ENCODE measurements at regions not wholly inside any gene's neighbourhood (a gene's known extent, or its start where the extent isn't known, plus 50 kb on each side); places are given as distances from the start of the nearest gene placed in this dataset.
A peak's percentile ranks its signal among the peaks of the same experiment; 100 is the strongest.

GRCh38 chr18:22018366-22018765, 151.0 kb upstream of the GATA6 start (continued):
- no peak for TF ChIP-seq NFAT5 (CRISPR knock-in tag; IDR thresholded peaks at IDR 0.05)
- 0 out of 2 replicates have a peak, but pooled peaks have one; percentile 19 for TF ChIP-seq TAF1 (CRISPR knock-in tag; IDR thresholded peaks at IDR 0.05)

- ATAC-seq: no peak
- CTCF ChIA-PET (ENCODE audit: low intra/inter-chr PET ratio, low total read pairs): no interaction called here
- no TSS peak for BruUV-seq (replicated peaks)
- no peak overlapping the region for H3K27ac ChIP-seq (ENCODE audit: extremely low read length, insufficient read depth, low read length)
- no peak overlapping the region for H3K9ac ChIP-seq (ENCODE audit: insufficient read depth, low read depth, low read length)
- in situ Hi-C loops (cut with HindIII; ENCODE audit: extremely low pct_ligation_motif_present, low pct_unique_long_range_greater_than_20kb) (no loop called here), intact Hi-C loops (cut with micrococcal nuclease; ENCODE audit: unreplicated experiment) (no loop called here)
- no peaks in the 10 kb centered on the region for H3K36me3 ChIP-seq (replicated peaks in 1 of 2; ENCODE audit: control insufficient read depth in 1 of 2, insufficient read depth in 2 of 2, low read length in 2 of 2)
- H3K9me3 ChIP-seq (ENCODE audit: low read length): no peaks in the 10 kb centered on the region
- DNase-seq (ENCODE audit: low spot score): no peak
- WGBS (ENCODE audit: low lambda C conversion rate): 89% methylated on average over 5 of the region's 5 CpGs
- peaks cover 56% of the 10 kb centered on the region for H3K4me1 ChIP-seq (ENCODE audit: insufficient read depth, low read length)
- H3K4me3 ChIP-seq (replicated peaks in 1 of 3; ENCODE audit: insufficient read depth in 1 of 3, low read depth in 2 of 3, low read length in 3 of 3): no peak overlapping the region
- H4K20me1 ChIP-seq (ENCODE audit: insufficient read depth, low read length): no peaks in the 10 kb centered on the region
- H3K27me3 ChIP-seq (ENCODE audit: control insufficient read depth in 1 of 2, insufficient read depth in 2 of 2, low read length in 2 of 2): no peaks in the 10 kb centered on the region
- POLR2A ChIA-PET: no interaction called here
- no peak overlapping the region for H2AFZ ChIP-seq (ENCODE audit: low read length)
- FAIRE-seq: no peak
- H3K4me2 ChIP-seq (ENCODE audit: low read depth, low read length): no peak overlapping the region
- H3K79me2 ChIP-seq (ENCODE audit: insufficient read depth, low read length): no peaks in the 10 kb centered on the region
- no peak for TF ChIP-seq KLF12 (CRISPR knock-in tag; IDR thresholded peaks at IDR 0.05; ENCODE audit: borderline replicate concordance)
- no peak for TF ChIP-seq PHF8 (CRISPR knock-in tag; IDR thresholded peaks at IDR 0.05)
- no peak for TF ChIP-seq SOX5 (CRISPR knock-in tag; IDR thresholded peaks at IDR 0.05; ENCODE audit: borderline replicate concordance)
- no peak for TF ChIP-seq MXD4 (CRISPR knock-in tag; IDR thresholded peaks at IDR 0.05)
- no peak for TF ChIP-seq NR0B2 (CRISPR knock-in tag; IDR thresholded peaks at IDR 0.05)
- TF ChIP-seq THAP9 (CRISPR knock-in tag; IDR thresholded peaks at IDR 0.05; ENCODE audit: borderline replicate concordance): no peak
- no peak for TF ChIP-seq ZNF547 (CRISPR knock-in tag; IDR thresholded peaks at IDR 0.05)
- TF ChIP-seq DR1 (CRISPR knock-in tag; IDR thresholded peaks at IDR 0.05): no peak
- TF ChIP-seq BORCS8-MEF2B (CRISPR knock-in tag; IDR thresholded peaks at IDR 0.05): no peak
- no peak for TF ChIP-seq ZNF350 (CRISPR knock-in tag; IDR thresholded peaks at IDR 0.05; ENCODE audit: borderline replicate concordance, low read depth)
- no peak for TF ChIP-seq NCOR1 (IDR thresholded peaks at IDR 0.05; ENCODE audit: borderline replicate concordance, low read length)
- no peak for TF ChIP-seq MAF1 (CRISPR knock-in tag; IDR thresholded peaks at IDR 0.05; ENCODE audit: borderline replicate concordance)
- TF ChIP-seq HMG20A (CRISPR knock-in tag; IDR thresholded peaks at IDR 0.05; ENCODE audit: borderline replicate concordance): no peak
- no peak for TF ChIP-seq ZNF234 (CRISPR knock-in tag; conservative IDR thresholded peaks at IDR 0.05)
Measured at GRCh38 chr18:22019193-22019592, 150.2 kb upstream of the GATA6 start.
